NCI-H2227 (cell line): ENCODE measurements at regions not wholly inside any gene's neighbourhood (a gene's known extent, or its start where the extent isn't known, plus 50 kb on each side); places are given as distances from the start of the nearest gene placed in this dataset.

Experiments used
- DNase-seq: peaks from one replicate; lab custom pipeline; 2025; ENCODE audit not compliant: unreplicated experiment; lab: John Stamatoyannopoulos, UW

DNA sequence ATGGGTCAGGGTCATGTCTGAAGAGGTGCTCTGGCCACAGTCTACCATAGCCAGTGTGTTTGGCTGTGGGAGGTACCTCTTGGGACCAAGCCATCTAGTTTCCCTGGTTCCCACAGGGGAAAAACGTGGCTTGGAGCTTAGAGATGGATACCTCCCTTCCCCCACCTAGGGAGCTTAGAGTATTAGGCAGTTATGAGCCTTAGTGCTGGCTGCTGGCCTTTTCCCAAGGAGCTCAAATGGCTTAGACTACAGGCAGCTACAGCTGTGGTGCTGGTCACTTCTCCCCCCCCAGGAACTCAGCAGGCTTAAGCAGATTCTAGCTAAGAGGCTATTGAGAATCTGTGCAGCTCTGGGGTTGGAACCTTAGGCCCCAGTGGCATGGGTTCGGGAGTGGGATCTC, 591.2 kb downstream of the NSUN3 start:
- no peak for DNase-seq

DNA sequence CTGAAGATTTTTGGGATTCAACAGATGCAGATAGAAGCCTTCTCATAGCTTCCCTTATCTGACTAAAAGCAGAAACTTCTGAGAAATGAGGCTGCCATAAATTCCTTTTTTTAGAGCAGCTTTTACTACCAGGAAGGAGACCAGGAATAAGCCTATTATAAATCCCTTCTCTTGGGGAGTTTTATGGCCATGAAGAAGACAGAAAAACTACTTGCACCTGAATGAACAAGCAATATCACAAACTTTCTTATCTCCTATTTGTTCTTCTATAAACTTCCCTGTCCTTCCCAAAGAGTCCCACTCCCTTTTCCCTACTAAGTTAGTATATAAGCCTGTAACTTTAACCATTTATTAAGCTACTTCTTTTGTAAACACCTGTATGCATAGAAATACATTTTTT, 603.1 kb downstream of the NSUN3 start:
- no peak for DNase-seq

DNA sequence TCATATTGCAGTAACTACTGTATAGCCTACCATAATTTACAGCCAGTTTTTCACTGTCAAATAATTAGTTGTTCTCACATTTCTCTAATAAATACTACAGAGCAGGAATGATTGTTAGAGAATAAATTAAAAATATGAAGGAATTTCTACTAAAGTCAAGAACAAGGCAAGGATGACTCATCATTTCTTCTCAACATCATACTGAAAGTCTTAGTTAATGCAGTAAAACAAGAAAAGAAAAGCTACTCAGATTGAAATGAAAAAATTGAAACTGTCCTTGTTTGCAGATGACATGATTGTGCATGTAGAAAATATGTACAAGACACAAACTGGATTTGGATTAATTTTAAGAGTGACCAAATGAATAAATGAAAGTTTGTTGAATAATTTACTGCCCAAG, 608.2 kb downstream of the NSUN3 start:
- no peak for DNase-seq

DNA sequence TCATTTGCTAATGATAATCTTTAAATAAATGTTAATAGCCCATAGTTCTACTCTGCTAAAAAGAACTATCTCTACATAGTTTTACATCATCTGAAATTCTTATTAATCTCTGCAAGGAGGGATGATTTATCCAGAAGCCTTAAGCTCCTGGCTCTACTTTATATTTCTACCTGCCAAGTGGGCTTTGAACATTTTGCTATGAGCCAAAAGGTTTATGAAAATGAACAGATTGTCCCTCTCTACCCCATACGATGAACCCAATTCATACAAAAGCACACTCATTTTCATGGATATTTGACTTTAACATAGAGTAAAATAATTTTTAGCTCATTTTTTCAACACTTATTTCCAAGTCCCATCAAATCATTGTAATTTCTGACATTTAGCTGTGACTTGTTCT, 611.0 kb downstream of the NSUN3 start:
- DNase-seq: no peak

DNA sequence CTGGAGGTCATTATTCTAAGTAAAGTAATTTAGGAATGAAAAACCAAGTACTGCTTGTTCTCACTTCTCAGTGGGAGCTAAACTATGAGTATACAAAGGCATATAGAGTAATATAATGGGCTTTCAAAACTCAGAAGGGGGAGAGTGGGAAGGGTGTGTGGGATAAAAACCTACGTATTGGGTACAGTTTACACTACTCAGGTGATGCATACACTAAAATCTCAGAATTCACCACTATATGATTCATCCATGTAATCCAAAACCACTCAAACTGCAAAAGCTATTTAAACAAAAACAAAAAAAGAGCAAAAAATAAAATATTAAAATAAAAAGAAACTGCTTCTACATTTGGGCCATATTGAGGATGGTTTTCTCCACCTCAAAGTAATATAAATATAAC, 623.3 kb downstream of the NSUN3 start:
- DNase-seq: no peak

DNA sequence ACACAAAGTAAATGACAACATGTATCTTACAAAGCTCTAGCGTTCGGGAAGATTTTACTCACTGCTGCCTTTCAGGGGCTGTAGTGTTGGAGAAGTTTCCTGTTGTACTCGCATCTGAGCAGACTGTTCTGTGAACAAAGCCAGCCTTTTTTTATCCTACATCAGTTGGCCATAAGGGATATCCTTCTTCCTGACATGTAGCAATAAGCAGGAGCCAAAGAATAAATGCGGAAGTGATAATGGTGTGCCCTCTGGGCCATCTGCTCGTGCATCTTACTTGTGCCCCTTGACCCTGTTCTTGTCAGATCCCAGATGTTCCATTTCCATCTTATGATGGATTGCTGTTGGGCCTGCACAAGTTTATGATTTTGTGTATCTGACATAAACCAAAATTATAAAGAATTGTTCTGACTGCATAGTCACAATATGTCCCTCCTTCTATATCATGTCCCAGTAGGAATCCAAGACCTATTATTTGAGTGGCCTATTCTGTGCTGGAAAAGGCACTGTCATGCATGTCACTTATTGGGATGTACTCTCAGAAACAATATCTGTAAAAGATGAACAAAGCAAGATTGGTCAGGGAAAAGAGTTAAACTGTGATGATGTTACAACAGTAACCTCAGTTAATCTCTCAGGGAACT, 631.3 kb downstream of the NSUN3 start:
- no peak for DNase-seq

DNA sequence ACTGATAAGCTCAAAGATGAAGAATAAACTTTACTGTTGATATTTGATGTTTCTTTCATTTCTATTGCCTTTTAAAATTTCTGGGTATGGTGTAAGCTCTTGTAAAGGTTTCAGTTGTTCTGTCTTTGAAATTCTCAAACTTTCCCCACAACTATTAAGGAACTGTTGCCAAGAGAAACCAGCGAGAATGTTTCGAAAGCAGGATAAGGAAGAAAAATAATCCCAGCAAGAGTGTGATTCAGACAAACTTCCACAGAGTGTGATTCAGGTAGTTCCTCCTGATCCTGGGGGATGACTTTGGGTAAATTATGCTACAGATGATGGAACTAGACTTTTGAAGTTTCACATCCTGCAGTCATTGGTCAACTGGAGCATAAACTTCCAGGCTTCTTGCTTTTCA, 632.0 kb downstream of the NSUN3 start:
- DNase-seq: no peak

DNA sequence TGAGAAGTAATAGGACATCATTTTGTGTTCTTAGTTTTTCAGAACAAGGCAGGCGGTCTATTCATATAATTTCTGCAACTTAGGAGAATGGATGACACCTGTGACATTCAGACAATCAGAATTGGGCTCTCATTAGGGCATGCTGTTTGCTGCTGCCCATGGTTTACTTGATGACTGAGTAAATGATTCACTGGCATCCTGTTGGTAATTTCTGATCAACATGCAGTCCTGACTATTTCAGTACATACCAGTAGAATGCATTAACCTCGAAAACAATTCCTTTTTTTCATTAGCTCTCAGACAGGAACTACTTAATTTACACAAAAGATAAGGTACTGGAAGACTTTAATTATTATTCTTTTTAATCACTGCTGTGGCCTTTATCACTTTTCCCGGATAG, 641.6 kb downstream of the NSUN3 start:
- no peak for DNase-seq

DNA sequence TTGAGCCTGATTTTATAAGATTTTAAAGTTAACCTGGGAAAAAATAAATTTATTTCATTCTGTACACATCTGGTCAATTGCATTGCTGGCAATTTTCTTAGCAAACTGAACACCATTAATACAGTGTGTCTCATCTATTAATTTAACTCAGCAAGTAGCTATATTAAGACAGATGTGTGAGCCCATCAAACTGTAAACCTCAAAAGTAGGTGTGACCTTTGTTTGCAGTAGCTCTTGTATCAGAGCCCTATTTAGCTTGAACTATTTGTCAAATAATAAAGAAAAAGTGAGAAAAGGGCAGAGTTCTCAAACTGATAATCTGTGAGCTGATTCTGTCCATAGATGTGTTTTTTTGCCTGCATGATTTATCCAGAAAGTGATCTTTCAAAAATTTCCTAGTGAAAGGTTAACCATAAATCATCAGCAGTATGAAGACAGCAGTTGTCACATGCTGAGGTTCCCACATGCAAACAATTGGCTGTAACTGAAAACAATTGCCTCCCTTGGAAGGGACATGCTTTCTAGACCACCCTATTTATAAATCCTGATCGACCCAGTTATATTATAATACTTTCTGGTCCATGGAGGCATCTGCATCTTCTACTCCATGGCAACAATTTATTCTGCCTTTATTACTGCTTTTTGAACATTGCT, 646.5 kb downstream of the NSUN3 start:
- no peak for DNase-seq

DNA sequence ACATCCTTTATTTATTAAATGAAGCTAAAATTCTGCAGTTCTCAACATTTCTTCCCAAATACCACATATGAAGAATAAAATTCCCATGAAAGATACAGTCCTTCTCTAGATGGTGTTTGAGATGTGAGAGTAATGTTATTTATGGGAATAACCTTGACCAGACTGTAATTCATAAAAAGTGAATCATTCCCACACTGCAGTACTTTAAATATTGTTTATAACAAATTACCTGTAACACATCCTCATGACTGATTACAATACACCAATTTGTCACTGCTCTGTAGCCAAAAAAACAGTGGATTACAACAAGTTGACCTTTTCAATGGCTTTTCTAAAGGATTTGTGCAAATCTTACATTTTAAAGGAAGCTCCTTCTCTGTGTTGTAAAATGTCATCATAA, 651.3 kb downstream of the NSUN3 start:
- no peak for DNase-seq

DNA sequence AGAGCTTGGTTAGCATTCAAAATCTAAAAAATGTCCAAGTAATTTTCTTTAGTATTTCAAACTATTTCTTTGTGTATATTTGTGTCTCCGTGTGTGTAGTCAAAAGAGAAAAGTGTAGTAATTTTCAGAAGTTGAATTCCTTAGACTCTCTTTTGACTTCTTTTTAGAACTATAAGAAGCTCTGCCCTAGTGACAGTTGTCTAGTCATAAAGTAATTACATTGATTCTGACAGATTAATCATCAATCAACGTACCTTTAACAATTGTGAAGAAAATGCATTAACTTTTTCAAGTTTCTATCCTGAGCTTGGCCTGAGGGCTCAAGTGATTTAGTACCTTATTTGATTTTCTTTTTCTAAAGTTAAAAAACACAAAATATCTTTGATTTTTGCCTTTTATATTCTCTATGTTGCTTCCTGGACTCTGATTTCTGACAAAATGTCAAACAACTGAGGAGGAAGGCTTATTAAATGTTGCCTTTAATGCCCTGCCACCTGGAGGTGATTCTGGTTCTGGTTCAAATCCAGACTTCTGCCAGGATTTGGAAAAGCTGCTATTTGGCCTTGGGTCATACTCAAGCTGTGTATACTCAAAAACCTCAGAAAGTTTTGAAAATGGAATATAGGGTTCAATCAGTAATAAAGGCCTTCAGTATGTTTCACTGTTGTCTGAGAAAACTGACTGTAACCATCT, 653.6 kb downstream of the NSUN3 start:
- DNase-seq: no peak

DNA sequence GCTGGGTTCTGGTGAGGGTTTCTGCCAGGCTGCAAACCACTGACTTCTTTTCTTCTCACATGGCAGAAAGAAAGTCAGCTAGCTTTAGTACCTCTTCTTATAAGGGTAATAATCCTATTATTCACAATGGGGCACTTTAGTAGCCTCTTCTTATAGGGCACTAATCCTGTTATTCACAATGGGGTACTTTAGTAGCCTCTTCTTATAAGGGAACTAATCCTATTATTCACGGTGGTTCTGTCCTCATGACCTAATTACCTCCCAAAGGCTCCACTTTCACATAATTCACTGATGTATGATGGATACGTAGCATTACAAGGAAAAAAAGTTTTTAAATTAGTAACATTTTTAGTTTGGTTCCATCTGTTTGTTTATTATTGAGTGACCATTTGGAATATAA, 671.3 kb downstream of the NSUN3 start:
- no peak for DNase-seq

DNA sequence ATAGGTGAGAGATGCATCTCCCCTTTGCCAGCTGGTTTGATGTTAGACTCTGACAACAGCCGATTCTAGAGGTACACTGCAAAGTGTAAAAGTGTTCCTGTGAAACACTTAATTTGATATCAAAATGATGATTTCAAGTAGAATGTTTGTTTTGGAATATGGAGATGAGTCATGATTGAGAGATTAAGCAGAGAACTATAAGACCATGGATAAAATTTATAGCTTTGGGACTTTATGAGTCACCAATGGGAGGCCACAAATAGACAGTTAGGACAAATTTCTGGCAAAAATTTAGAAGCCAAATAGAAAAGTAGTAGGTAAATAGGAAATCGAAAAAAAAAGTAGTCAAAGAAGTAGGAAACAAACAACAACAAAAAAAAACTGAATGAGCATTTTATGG, 672.5 kb downstream of the NSUN3 start:
- DNase-seq: no peak

DNA sequence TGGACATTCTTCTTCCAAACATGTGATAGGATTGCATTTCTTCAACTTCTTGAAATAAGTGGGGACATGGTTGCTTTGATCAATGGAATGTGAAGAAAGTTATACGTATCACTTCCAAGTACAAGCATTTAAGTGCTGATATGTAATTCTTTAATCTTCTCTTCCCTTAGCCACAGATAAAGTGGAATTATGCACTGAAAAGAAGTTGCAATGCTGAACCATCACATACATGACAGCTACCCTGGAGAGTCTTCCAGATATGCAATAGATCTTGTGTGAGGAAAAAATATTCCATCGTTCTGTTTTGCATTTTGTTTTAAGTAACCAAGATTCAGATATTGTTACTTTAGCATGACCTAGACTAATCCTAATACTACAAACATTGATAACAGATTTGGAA, 674.3 kb downstream of the NSUN3 start:
- no peak for DNase-seq

DNA sequence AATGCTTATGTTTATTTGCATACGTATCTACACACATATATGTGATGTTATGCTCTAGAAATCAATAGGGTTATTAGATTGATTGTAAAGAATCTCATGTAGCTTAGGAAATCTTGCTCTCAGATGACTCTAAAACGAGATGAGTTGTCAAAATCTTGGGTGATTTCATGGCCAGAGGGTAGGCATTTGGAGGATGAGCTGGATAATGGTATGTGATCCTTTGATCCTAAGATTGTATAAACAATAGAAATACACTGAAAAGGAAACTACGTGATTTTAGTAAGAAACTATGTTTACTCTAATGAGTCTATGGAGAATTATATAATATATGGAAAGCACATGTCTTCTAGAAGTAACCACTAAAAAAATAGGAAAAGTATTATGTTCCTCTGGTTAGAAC, 676.6 kb downstream of the NSUN3 start:
- DNase-seq: no peak

DNA sequence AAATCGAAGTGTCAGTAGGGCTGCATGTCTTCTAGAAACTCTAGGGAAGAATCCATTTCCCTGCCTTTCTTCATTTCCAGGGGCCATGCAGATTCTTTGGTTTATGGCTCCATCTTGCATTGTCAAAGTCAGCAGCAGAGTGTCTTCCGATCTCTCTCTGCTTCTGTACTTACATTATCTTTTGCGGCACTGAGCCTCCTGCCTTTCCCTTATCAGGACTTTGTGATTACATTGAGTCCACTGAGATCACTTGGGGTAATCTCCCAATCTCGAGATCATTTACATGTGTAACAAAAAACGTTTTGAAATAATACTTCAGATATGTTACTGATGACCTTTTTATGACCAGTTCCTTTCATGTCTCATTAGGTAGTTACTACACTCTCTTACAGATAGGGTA, 695.9 kb downstream of the NSUN3 start:
- no peak for DNase-seq

DNA sequence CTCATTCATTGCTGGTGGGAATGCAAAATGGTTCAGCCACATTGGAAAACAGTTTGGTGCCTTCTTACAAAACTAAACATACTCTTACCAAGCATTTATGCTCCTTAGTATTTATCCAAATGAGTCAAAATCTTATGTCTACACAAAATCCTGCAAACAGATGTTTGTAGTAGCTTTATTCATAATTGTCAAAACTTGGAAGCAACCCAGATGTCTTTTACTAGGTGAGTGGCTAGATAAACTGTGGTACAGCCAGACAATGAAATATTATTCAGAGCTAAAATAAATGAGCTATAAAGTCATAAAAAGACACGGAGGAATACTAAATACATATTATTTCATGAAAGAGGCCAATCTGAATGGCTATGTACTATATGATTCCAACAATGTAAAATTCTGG, 709.5 kb downstream of the NSUN3 start:
- DNase-seq: no peak

DNA sequence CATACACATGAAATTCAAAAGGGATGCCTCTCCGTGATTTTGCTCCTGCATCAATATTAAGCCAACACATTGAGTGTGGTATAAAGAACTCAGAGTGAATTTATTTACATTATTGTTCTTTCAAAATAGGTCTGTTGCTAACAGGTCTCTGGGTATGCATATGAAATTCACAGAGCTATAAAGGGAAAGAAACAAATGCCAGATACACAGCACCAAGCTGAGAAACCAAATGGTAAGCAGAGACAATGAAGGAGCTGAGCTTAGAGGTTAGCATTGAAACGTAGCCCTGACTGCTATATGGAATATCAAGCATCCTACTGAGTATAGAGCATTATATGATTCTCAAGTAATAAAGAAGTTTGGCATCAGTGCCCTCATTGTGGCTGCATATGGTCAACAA, 712.9 kb downstream of the NSUN3 start:
- DNase-seq: no peak

DNA sequence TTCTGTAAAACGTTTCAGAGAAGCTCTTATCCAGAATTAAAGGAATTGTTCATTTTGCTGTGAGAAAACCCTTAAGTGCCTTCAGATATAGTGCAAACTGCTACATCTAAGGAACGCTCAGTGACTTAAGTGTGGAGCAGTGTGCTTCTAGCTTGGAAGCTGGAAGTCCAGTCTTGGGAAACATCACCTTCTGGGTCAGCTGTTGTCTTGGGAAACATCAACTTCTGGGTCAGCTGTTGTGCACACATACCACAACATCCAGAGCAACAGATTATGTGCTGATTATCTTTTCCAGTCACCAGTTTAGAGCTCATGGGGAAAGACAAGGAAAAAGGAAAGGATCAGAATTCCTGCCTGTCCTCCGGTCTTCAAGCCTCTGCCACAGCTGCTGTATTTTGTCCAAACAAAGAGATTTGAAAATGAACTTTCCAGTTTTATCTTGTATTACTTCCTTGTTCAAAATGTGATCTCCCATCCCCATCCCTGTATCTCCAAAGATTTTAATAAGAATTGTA, 713.6 kb downstream of the NSUN3 start:
- no peak for DNase-seq

DNA sequence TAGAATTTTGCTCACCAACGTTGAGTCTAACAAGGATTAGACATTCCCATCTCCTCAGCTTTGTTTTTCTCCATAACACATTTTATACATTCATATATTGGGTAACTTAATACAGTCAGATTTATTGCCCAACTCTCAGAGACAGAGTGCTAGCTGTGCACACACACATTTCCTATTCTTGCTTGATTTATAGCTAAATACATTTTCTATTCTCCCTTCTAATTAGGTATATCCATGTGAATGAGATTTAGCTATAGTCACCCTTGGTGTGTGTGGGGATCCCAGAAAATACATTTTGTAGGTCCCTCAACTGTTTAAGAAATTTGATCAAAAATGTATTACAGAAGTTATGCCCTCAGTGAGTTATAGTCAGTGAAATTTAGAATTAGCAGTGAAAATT, 715.4 kb downstream of the NSUN3 start:
- no peak for DNase-seq

DNA sequence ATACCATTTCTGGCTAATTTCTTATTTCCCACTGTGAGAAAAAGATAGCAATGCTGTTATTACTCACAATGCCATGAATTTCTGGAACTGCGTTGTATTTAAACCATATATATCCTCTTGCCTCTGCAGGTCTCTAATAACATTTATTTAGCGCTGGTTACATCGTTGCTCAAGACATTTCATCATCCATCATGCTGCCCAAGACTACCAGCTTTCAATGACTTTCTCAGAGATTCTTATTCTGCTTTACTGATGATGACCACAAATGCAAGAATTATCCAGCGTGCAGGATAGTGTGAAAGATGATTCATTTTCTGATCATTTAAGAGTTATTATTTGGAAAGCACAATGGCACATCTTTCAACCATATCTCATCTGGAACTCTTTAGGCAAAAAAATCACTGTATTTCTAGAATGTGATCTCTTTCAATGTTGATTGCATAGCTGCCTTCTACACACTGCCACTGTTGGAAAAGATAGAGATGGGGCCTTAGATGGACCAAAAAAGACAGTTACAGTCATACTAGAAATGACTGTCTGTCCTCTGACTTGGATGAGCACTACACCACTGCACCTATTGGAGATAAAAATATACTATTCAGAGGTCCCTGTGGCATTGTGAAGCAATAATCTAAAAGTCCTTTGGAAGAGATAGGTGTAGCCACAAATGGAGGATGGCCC, 716.1 kb downstream of the NSUN3 start:
- DNase-seq: no peak

DNA sequence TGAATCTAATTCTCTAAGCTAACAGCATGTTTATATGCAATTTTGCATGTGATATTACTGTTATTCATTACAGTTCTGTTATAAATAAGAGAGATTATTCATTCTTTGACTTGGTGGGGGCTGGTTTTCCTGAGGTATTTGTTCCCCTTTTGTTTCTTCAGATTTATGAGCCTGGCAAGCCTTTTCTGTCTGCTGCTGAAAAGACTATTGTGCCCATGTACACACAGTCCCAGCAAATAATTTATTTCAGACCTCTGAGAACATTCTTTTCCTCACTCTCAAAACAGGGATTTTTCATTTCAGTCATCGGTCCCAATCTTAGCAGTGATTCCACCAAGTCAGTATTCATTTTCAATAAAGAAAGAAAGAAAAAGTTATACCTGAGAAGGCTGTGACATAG, 716.8 kb downstream of the NSUN3 start:
- no peak for DNase-seq
